K562 (cell line): ENCODE measurements at regions not wholly inside any gene's neighbourhood (a gene's known extent, or its start where the extent isn't known, plus 50 kb on each side); places are given as distances from the start of the nearest gene placed in this dataset.
"Not testable (repeated sequence)": the region's sequence is repeated elsewhere in the genome, so short reads cannot be mapped to it uniquely, and the experiment has no call there.

Experiments
- ATAC-seq: fragments of 200-7000 bp; cut with Tn5 transposase; 3 replicates; pipeline ENCODE4 v1.9.1; 2020; ENCODE audit warnings: moderate library complexity
- BruUV-seq: library from RNA; stranded (reverse); fragments of 400-500 nt; replicated peaks from 2 replicates; lab custom pipeline; 2021; lab: Mats Ljungman, UMichigan
- CTCF ChIA-PET: fragments of 300-600 bp; formaldehyde crosslinking; extraction: SDS; loops from one replicate; lab custom pipeline; 2021; ENCODE audit warnings: low intra/inter-chr PET ratio; lab: Yijun Ruan, JAX
- POLR2A ChIA-PET: fragments of 300-600, 350-650 bp; sonication (Branson Sonifier 250); formaldehyde crosslinking; extraction: SDS; loops from one replicate; lab custom pipeline; 2021; ENCODE audit warnings: antibody characterized with exemption, inconsistent platforms; lab: Yijun Ruan, JAX
- DNase-seq, 4 experiments: peaks; one replicate each; pipeline versions ENCODE4 v3.0.0 to v3.0.0-alpha.2; 2011 to 2018; ENCODE audit warnings: low spot score in 3 of 4, mixed read lengths in 3 of 4; ENCODE audit errors: extremely low read depth in 1 of 4
- FAIRE-seq: peaks from 2 replicates; lab custom pipeline; 2011; peaks lifted over from hg19 to GRCh38; lab: Jason Lieb, UNC
- H2AFZ ChIP-seq: 2 replicates; pipeline ENCODE4 v1.6.0; 2011; ENCODE audit warnings: low read depth, low read length, control low read depth, inconsistent platforms
- H3K27ac ChIP-seq: fragments of 200-600 bp; 3 replicates; pipeline ENCODE4 v1.8.0; 2011; ENCODE audit warnings: low read depth, mild to moderate bottlenecking, control low read depth, inconsistent platforms, low read length, moderate library complexity, mixed read lengths; ENCODE audit errors: extremely low read depth
- H3K27me3 ChIP-seq, 2 experiments: fragments of 300-600 bp in 1 of 2; 2 replicates in 1 of 2; 3 replicates in 1 of 2; pipeline versions ENCODE4 v1.6.0 to v1.8.0; 2011; ENCODE audit warnings: inconsistent platforms in 2 of 2, low read length in 2 of 2, mild to moderate bottlenecking in 1 of 2, mixed read lengths in 1 of 2, moderate library complexity in 1 of 2; ENCODE audit not compliant: control insufficient read depth in 2 of 2, insufficient read depth in 2 of 2
- H3K36me3 ChIP-seq: fragments of 300-600 bp; 3 replicates; pipeline ENCODE4 v1.8.0; 2011; ENCODE audit warnings: mild to moderate bottlenecking, low read length, inconsistent platforms; ENCODE audit not compliant: control insufficient read depth, insufficient read depth
- H3K4me1 ChIP-seq, 2 experiments: fragments of 200-600 bp in 1 of 2; replicated peaks in 1 of 2; 2 replicates in 1 of 2; 3 replicates in 1 of 2; pipeline versions ENCODE4 v1.5.1 to v1.8.0; 2011; ENCODE audit warnings: inconsistent platforms in 2 of 2, low read length in 2 of 2, mild to moderate bottlenecking in 1 of 2, mixed read lengths in 1 of 2, moderate library complexity in 1 of 2; ENCODE audit not compliant: control insufficient read depth in 2 of 2, insufficient read depth in 2 of 2
- H3K4me2 ChIP-seq: 2 replicates; pipeline ENCODE4 v1.6.1; 2011; ENCODE audit warnings: low read length, control low read depth, inconsistent platforms, mixed read lengths; ENCODE audit not compliant: insufficient read depth
- H3K4me3 ChIP-seq: fragments of 200-600 bp; sonication (generic), shearing (Covaris generic); 2 replicates; pipeline ENCODE4 v1.5.1; 2016; ENCODE audit warnings: control low read depth, inconsistent platforms
- H3K79me2 ChIP-seq: fragments of 200-600 bp; 3 replicates; pipeline ENCODE4 v1.8.0; 2011; ENCODE audit warnings: low read length, inconsistent platforms; ENCODE audit not compliant: control insufficient read depth, insufficient read depth
- H3K9ac ChIP-seq, 2 experiments: 2 replicates each; pipeline versions ENCODE4 v1.6.0 to v1.6.1; 2011; ENCODE audit warnings: low read depth in 2 of 2, low read length in 2 of 2, control low read depth in 1 of 2, inconsistent platforms in 1 of 2, mild to moderate bottlenecking in 1 of 2, mixed read lengths in 1 of 2; ENCODE audit not compliant: insufficient read depth in 1 of 2
- H3K9me1 ChIP-seq: one replicate; pipeline ENCODE4 v1.6.0; 2011; ENCODE audit warnings: inconsistent platforms, mild to moderate bottlenecking, low read length, moderate library complexity; ENCODE audit not compliant: control insufficient read depth, insufficient read depth
- H3K9me3 ChIP-seq: replicated peaks from 2 replicates; pipeline ENCODE4 v1.5.1; 2011; ENCODE audit warnings: low read depth, low read length, inconsistent platforms; ENCODE audit not compliant: control insufficient read depth, insufficient read depth
- H4K20me1 ChIP-seq: replicated peaks from 2 replicates; pipeline ENCODE4 v1.6.1; 2011; ENCODE audit warnings: low read length, inconsistent platforms, mixed read lengths; ENCODE audit not compliant: control insufficient read depth, insufficient read depth
- MYBL2 ChIP-seq, 2 experiments: fragments of 450-650 bp in 1 of 2; sonication (generic) in 1 of 2; formaldehyde crosslinking in 1 of 2; IDR thresholded peaks; 2 replicates each; pipeline versions ENCODE4 v1.6.1 to v1.8.1; 2017 to 2022; ENCODE audit warnings: borderline replicate concordance in 1 of 2, inconsistent platforms in 1 of 2, low read depth in 1 of 2, mild to moderate bottlenecking in 1 of 2, missing genetic modification reagents in 1 of 2, moderate library complexity in 1 of 2
- PHF8 ChIP-seq: fragments of 200-600 bp; sonication (generic); IDR thresholded peaks from 2 replicates; pipeline ENCODE4 v1.6.1; 2012; ENCODE audit warnings: mixed run types, mild to moderate bottlenecking, inconsistent platforms, low read length, moderate library complexity, borderline replicate concordance
- RBM25 ChIP-seq: fragments of 200-400 bp; formaldehyde crosslinking; IDR thresholded peaks from 2 replicates; pipeline ENCODE4 v1.6.1; 2018; ENCODE audit warnings: low read length, low read depth, moderate library complexity; ENCODE audit not compliant: severe bottlenecking
- TCFL5 ChIP-seq: fragments of 250-450 bp; sonication (Bioruptor Pico); conservative IDR thresholded peaks from 2 replicates; pipeline ENCODE4 v1.6.1; 2021; ENCODE audit warnings: mild to moderate bottlenecking, moderate library complexity, matching md5 sums
- ZNF146 ChIP-seq: IDR thresholded peaks from one replicate; pipeline ENCODE4 v1.6.1; 2018; ENCODE audit warnings: missing compliant biosample characterization; ENCODE audit not compliant: unreplicated experiment
- ZNF175 ChIP-seq: fragments of 200-800 bp; sonication (Bioruptor generic); IDR thresholded peaks from 2 replicates; pipeline ENCODE4 v1.6.1; 2016; ENCODE audit warnings: low read depth, mild to moderate bottlenecking, missing genetic modification characterization, missing compliant biosample characterization
- ZNF282 ChIP-seq: sonication (generic); formaldehyde crosslinking; IDR thresholded peaks from 2 replicates; pipeline ENCODE4 v1.8.1; 2023; ENCODE audit warnings: missing genetic modification reagents
- WGBS: fragments of 100-300 bp; shearing (Covaris generic); methylation state at CpG from one replicate; pipeline ENCODE4 v1.1.6; 2016; ENCODE audit warnings: low coverage, mixed read lengths; ENCODE audit not compliant: insufficient coverage; ENCODE audit errors: missing lambda C conversion rate; 5-methylcytosine and 5-hydroxymethylcytosine counted together
- in situ Hi-C: fragments of 300-500 bp; cut with MboI; formaldehyde crosslinking; loops from 4 replicates; pipeline ENCODE4 v1.15.0; 2018; ENCODE audit warnings: inconsistent platforms, mixed read lengths
- intact Hi-C: fragments of 100-400 bp; cut with micrococcal nuclease; formaldehyde crosslinking; loops from 2 replicates; pipeline ENCODE4 v1.14.2; 2022
- TF ChIP-seq, protein P1 (sequence below): fragments of 250-450 bp; sonication (Bioruptor Pico); IDR thresholded peaks from 2 replicates; pipeline ENCODE4 v1.5.0; 2021
- TF ChIP-seq, protein P2 (sequence below): sonication (generic); formaldehyde crosslinking; IDR thresholded peaks from 2 replicates; pipeline ENCODE4 v1.8.0; 2023; ENCODE audit warnings: mild to moderate bottlenecking, missing genetic modification reagents
- TF ChIP-seq, protein P3 (sequence below): fragments of 450-650 bp; formaldehyde crosslinking; IDR thresholded peaks from 2 replicates; pipeline ENCODE4 v1.4.0; 2020; ENCODE audit warnings: mild to moderate bottlenecking, mixed read lengths

DNA sequence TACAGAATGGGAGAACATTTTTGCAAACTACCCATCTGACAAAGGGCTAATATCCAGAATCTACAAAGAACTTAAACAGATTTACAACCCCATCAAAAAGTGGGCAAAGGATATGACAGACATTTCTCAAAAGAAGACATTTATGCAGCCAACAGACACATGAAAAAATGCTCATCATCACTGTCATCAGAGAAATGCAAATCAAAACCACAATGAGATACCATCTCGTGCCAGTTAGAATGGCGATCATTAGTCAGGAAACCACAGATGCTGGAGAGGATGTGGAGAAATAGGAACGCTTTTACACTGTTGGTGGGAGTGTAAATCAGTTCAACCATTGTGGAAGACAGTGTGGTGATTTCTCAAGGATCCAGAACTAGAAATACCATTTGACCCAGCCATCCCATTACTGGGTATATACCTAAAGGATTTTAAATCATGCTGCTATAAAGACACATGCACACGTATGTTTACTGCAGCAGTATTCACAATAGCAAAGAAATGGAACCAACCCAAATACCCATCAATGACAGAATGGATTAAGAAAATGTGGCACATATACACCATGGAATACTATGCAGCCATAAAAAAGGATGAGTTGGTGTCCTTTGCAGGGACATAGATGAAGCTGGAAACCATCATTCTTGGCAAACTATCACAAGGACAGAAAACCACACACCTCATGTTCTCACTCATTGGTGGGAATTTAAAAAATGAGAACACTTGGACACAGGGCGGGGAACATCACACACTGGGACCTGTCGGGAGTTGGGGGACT, 317.7 kb upstream of the THBS1 start:
- in situ Hi-C loops, intact Hi-C loops, H4K20me1 ChIP-seq, H3K27ac ChIP-seq, BruUV-seq, H3K79me2 ChIP-seq, H3K9ac ChIP-seq, CTCF ChIA-PET, POLR2A ChIA-PET, H3K27me3 ChIP-seq, H3K36me3 ChIP-seq, FAIRE-seq, H3K4me3 ChIP-seq, H2AFZ ChIP-seq, H3K9me1 ChIP-seq, ATAC-seq, H3K9me3 ChIP-seq, H3K4me2 ChIP-seq, DNase-seq, H3K4me1 ChIP-seq: not testable (repeated sequence)
- TF ChIP-seq RBM25, result peak; percentile 36
- TF ChIP-seq ZNF146 (CRISPR knock-in tag), result peak; percentile 76
- 5% methylated on average over 6 of the region's 6 CpGs for WGBS

DNA sequence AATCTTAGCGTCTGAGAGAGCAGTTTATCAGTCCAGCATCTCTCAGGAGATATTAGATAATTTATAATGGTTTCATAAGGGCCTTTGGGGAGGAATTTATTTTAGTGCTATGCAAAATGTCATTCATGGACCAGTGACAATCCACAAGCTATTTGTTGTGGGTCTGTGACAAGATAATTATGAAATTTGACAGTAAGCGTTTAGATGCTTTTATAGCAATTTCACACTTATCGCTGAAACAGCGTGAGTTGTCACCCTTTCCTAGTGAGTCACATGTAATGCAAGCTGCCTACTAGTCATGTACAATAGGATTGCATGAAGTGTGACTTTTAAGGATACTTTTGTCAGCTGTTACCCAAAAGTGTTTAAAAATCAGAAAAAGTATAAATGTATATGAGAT, 315.6 kb upstream of the THBS1 start:
- in situ Hi-C loops (no loop called here), intact Hi-C loops (no loop called here)
- no peak overlapping the region for H3K9ac ChIP-seq
- no peaks in the 10 kb centered on the region for H4K20me1 ChIP-seq
- no peak for ATAC-seq
- no peak overlapping the region for H3K4me2 ChIP-seq
- H3K79me2 ChIP-seq, result no peaks in the 10 kb centered on the region
- H3K9me3 ChIP-seq, result no peaks in the 10 kb centered on the region
- BruUV-seq, result no TSS peak
- no peak overlapping the region for H3K4me3 ChIP-seq
- H3K27me3 ChIP-seq, result 0 out of 5 replicates have a peak, but pooled peaks cover 0 to 3% of the 10 kb centered on the region in 2 experiments
- no peak for DNase-seq
- whole genome bisulfite sequencing, result 3% methylated on average over 4 of the region's 4 CpGs
- CTCF ChIA-PET, result no interaction called here
- no peaks in the 10 kb centered on the region for H3K36me3 ChIP-seq
- H3K4me1 ChIP-seq, result no peaks in the 10 kb centered on the region
- POLR2A ChIA-PET, result interaction anchor here (0.6 kb wide), 1 partner anchor 16 kb away, joined by 3 read pairs; no protein-coding TSS in a partner anchor
- no peak overlapping the region for H3K27ac ChIP-seq
- H3K9me1 ChIP-seq, result no peaks in the 10 kb centered on the region
- H2AFZ ChIP-seq, result no peak overlapping the region
- FAIRE-seq, result no peak
- TF ChIP-seq, protein P1, sequence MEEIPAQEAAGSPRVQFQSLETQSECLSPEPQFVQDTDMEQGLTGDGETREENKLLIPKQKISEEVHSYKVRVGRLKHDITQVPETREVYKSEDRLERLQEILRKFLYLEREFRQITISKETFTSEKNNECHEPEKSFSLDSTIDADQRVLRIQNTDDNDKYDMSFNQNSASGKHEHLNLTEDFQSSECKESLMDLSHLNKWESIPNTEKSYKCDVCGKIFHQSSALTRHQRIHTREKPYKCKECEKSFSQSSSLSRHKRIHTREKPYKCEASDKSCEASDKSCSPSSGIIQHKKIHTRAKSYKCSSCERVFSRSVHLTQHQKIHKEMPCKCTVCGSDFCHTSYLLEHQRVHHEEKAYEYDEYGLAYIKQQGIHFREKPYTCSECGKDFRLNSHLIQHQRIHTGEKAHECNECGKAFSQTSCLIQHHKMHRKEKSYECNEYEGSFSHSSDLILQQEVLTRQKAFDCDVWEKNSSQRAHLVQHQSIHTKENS (CRISPR knock-in tag), result no peak
- TF ChIP-seq, protein P2, sequence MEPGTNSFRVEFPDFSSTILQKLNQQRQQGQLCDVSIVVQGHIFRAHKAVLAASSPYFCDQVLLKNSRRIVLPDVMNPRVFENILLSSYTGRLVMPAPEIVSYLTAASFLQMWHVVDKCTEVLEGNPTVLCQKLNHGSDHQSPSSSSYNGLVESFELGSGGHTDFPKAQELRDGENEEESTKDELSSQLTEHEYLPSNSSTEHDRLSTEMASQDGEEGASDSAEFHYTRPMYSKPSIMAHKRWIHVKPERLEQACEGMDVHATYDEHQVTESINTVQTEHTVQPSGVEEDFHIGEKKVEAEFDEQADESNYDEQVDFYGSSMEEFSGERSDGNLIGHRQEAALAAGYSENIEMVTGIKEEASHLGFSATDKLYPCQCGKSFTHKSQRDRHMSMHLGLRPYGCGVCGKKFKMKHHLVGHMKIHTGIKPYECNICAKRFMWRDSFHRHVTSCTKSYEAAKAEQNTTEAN, result no peak
- no peak for TF ChIP-seq ZNF175 (CRISPR knock-in tag)
- TF ChIP-seq, protein P3, sequence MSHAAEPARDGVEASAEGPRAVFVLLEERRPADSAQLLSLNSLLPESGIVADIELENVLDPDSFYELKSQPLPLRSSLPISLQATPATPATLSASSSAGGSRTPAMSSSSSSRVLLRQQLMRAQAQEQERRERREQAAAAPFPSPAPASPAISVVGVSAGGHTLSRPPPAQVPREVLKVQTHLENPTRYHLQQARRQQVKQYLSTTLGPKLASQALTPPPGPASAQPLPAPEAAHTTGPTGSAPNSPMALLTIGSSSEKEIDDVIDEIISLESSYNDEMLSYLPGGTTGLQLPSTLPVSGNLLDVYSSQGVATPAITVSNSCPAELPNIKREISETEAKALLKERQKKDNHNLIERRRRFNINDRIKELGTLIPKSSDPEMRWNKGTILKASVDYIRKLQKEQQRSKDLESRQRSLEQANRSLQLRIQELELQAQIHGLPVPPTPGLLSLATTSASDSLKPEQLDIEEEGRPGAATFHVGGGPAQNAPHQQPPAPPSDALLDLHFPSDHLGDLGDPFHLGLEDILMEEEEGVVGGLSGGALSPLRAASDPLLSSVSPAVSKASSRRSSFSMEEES (CRISPR knock-in tag), result no peak
- no peak for TF ChIP-seq ZNF282 (CRISPR knock-in tag)
- no peak for TF ChIP-seq PHF8
- TF ChIP-seq MYBL2 (IDR thresholded peaks at IDR 0.05; ENCODE audit: low read depth), result no peak
- no peak for TF ChIP-seq MYBL2 (CRISPR knock-in tag; IDR thresholded peaks at IDR 0.05; ENCODE audit: borderline replicate concordance)
- TF ChIP-seq TCFL5 (CRISPR knock-in tag), result no peak
